ENCODE measurements at regions not wholly inside any gene's neighbourhood (a gene's known extent, or its start where the extent isn't known, plus 50 kb on each side); places are given as distances from the start of the nearest gene placed in this dataset.
"Not testable (repeated sequence)": the region's sequence is repeated elsewhere in the genome, so short reads cannot be mapped to it uniquely, and the experiment has no call there.

DNA sequence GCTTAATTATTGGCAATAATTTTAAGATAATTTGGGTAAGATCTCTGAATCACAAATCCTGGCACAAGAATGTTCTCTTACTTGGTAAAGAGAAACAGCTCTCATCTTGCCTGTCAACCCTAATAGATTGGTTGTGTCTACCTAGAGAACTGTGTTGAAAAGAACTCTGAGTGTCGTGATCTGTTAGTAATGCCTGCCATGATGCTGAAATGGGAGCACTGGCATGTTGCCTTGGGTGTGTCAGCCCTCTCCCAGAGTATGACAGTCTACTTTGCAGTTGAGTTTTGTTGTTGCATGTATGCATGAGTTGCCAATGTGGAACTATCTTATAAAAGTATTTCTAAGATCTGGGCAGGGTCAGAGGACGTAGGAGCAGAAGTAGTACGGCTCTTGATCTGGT is 221.4 kb downstream of the MAF start:
- no peak for DNase-seq (ENCODE audit: extremely low read depth in 1 of 2, low read depth in 1 of 2)

DNA sequence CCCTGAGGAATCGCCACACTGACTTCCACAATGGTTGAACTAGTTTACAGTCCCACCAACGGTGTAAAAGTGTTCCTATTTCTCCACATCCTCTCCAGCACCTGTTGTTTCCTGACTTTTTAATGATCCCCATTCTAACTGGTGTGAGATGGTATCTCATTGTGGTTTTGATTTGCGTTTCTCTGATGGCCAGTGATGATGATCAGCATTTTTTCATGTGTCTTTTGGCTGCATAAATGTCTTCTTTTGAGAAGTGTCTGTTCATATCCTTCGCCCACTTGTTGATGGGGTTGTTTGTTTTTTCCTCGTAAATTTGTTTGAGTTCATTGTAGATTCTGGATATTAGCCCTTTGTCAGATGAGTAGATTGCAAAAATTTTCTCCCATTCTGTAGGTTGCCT is 223.5 kb downstream of the MAF start:
- not testable (repeated sequence) for DNase-seq (ENCODE audit: extremely low read depth in 1 of 2, low read depth in 1 of 2)

DNA sequence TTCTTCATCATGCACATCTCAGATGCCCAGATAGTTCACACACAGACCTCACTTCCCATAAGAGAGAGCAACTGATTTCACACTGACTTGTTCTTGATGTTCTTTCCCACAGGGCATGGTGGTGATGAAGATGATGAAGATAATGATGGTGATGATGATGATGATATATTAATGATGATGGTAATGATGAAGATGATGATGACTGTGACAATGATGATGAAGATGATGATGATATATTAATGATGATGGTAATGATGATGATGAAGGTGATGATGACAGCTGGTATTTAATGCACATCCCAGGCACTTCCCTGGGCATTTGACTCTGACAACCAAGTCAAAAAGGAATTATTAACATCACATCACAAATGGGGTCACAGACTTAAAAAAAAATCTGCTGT is 225.2 kb downstream of the MAF start:
- no peak for DNase-seq (ENCODE audit: extremely low read depth in 1 of 2, low read depth in 1 of 2)

DNA sequence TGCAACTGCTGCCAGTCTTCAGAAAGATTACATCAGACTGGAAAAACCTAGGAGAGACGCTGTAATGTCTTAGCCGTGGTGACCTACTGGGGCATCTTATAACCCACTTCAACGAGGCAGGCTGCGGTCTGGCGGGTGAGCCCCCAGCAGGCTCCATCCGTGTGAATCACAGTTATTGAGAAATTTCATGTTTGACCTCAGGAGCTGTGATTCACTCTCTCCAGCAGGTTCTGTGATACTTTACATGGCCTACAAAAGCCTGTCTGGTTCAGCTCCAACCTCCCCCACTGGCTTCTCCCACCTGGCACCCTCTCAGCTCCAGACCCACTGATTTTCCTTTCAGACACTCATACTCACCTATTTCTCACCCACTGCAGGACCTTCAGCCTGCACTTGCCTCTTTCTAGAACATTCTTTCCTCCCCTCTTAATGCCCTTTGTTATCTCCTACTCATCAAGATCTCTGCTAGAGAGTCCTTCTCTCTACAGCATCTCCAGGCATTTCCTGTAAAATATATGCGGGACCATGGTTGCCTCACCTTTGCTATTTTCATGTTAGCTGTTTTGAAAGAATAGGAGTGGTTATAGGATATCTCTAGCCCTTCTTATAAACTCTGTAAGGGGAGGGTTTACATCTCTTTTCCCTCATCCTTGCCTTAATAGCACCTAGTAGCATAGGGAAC is 227.9 kb downstream of the MAF start:
- DNase-seq (ENCODE audit: extremely low read depth in 1 of 2, low read depth in 1 of 2), result peak in 1 of 2 donors; percentile 0

DNA sequence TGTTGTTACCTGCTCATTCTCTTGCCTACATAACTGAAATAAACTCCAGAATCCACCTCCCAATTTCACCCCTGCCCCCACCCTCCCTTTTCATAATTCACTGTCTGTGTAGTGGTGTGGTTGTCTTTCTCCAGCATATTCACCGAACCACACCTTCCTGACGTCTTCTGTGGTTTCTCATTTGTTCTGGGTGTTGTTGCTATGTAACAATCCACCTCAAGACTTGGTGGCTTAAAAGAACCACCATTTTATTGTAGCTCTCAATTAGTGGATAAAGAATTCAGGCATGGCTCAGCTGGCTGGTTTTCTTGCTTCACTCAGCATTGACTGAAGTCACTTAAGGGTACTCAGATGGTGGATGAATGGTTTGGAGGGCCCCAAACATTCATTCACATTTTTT is 229.8 kb downstream of the MAF start:
- no peak for DNase-seq (ENCODE audit: extremely low read depth in 1 of 2, low read depth in 1 of 2)

DNA sequence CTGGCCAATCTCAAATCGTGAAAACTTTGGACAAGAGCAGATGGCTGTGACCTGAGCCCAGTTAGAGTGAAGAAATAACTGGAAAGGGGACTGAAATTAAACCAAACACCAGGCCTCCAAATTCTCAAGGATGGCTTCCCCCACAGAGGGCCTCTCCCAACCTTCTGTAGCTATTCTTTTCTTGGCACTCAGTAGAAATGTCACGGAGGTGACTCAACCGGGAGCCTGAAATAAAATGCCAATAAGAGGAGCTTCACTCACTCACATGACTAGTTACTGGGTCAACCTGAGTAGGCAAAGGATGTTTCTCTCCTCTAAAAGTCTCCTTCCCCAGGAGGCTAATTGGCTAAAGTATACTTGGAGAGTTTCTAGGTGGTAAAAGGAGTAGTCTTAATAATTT is 230.7 kb downstream of the MAF start:
- no peak for DNase-seq (ENCODE audit: extremely low read depth in 1 of 2, low read depth in 1 of 2)

DNA sequence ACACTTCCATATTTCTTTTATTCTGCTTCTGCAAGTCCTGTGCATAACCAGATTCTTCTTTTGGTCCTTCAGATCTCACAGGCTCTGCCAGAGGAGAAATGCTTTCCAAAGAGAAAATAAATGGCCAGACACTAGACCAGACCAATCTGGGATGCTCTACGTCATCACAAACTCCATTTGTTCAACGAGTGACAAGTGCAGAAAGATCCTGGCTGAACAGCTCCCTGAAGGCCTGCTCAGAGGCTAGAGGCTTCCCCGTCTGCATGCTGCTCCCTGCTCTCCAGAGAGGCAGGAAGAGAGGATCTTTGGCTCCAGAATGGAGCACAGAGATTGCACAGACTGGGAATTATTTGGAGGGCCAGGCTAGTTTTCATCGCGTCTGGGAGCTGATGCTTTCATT is 232.7 kb downstream of the MAF start:
- DNase-seq (ENCODE audit: extremely low read depth in 1 of 2, low read depth in 1 of 2), result no peak

DNA sequence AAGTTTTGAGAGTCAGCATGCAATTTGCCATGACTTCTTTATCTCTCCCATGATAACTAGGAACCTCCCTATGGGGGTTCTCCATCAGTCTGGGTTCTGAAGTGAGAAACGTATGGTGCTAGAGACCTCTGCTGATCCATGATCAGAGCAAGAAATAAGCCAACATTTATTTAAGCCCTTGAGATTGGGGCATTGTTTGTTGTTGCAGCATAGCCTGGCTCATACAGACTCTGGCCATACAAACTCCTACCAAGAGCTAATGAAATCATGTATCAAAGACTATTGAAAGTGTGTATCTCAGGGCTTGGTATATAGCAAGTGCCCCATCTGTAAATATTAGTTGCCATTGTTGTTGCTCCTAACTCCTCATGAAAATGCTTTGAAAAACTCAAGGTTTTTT is 233.9 kb downstream of the MAF start:
- no peak for DNase-seq (ENCODE audit: extremely low read depth in 1 of 2, low read depth in 1 of 2)

DNA sequence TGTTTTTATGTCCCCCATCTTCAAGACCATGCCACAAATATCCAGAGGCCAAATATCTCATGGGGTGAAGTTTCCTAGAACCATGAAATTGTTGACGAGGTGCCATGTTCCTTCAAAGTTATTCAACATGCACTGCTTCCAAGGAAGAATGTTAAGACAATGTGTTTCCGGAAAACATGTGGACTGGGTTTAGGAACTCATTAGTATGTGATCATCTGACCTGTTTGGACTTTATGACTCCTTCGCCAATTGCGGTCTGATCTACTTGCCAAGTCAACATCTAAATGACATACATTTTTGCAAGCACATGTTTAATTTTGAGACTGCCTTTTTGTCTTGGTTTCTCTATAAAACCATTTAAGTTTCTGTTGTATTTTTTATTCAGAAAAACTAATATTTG is 234.8 kb downstream of the MAF start:
- DNase-seq (ENCODE audit: extremely low read depth in 1 of 2, low read depth in 1 of 2), result no peak

DNA sequence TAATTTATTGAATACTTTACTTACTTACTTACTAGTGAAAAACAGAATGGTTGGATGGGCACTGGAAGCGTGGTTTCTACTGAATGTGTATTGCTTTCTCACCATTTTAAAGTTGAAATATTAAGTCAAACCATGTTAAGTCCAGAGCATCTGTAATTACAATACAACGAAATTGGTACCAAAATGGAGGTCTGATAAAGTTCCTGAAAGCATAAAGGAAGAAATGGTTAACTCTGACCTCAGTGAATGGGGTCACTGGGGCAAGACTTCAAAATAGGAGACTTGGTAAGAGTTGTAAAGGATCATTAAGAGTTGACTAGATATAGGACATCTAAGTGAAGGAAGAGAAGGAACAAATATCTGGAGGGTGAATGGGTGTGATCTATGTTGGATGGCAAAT is 237.1 kb downstream of the MAF start:
- no peak for DNase-seq (ENCODE audit: extremely low read depth in 1 of 2, low read depth in 1 of 2)

DNA sequence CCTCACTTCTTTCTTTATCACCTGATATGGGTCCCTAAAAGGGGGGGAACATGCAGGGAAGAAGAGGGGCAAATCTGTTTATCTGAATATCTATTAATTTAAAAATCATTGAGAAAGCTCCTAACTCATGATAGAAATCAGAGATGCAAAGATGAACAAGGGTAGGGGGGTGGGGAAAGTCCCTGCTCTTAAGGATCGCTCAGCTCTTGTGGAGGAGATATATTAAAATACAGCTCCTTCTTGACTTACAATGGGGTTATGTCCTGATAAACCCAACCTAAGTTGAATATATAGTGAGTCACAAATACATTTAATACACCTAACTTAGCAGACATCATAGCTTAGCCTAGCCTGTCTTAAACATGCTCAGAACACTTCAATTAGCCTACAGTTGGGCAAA is 237.5 kb downstream of the MAF start:
- DNase-seq (ENCODE audit: extremely low read depth in 1 of 2, low read depth in 1 of 2), result no peak

DNA sequence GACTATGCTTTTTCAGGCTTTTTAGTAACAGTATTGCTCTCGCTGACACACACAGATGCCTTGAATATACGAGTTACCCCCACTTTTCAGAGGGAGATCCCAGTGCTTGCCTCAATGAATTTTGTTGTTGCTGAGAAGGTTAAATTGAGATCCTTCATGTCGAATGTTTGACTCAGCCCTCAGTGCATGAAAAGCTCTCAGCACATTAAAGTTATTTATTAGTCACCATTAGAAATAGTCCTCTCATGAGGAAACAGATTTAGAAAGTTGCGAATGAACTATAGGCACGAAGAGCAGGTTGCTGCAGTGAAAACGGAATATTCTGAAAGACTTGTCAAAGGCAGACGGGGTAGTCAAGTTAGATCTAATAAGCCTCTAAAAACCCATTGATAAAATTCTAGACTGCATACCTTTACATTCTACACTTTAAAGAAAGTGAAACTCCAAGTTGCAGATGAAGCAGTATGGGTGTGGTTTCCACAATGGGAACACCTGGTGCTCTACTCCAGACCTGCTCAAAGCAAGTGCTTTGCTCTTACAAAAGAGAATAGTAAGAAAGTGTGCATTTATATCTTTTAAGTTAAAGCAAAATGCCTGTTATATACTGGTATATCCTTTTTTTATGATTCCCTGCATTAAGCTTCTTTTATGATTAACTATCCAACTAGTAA is 238.1 kb downstream of the MAF start:
- no peak for DNase-seq (ENCODE audit: extremely low read depth in 1 of 2, low read depth in 1 of 2)

DNA sequence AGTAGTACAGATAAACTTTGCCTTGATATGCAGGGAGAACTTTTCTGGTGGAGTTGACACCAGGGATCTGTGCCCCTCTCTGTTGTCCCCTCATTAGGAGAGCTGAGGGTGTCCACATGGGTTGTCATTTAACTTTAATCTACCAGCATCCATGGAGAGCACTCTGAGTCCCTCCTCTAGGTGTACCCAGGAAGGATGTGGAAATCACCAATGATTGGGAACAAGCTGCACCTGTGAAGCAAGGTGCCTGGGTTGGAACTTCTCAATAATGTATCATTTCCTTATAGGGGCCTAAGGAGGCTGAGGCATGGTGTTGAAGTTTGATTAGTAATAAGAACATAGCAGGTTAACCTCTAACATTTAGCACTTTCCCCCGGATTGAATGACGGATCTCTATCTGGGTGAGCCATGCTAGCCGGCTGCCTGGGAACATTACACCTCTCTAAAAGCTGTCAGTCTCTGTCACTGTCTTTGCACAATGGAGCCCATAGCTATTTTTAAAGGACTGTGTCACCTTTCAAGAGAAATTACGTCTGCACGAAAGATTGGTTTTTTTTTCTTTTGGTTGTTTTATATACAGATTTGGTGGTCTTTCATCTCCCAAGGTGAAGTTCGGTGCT is 239.3 kb downstream of the MAF start:
- no peak for DNase-seq (ENCODE audit: extremely low read depth in 1 of 2, low read depth in 1 of 2)

DNA sequence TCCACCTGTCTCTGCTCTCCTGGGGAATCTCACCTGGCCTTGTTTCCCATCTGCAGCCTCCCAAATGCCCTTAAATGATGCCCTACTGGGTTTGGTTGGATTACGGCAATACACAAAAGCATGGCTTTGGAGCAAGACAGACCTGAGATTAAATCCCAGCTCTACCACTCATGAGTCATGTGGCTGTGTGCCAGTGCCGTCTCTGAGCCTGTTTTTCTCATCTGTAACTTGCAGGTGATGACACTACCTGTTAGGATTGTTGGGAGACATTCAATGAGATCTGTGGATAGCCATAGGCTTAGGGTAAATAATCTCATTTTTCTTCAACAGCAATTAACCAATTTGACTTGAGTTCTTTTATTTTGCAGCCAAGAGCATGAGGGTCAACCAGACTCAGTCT is 240.3 kb downstream of the MAF start:
- no peak for DNase-seq (ENCODE audit: extremely low read depth in 1 of 2, low read depth in 1 of 2)

DNA sequence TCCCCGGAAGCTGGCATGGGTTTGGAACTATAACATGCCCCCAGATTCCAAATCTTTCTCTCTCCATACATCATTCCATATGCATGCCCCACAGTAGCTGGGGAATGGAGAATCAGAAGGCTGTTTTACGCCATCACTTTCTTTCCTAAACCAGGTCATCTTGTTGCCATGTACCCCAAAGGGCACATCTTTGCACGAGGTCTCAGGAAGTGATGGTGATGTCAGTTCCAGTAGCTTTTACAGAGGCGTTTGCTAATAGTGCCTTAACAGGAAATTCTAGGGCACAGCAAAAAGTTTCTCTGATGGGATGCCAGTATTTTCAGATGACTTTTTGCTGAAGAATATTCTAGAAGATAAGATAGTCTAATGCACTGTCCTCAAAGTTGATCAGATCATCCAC is 241.5 kb downstream of the MAF start:
- DNase-seq (ENCODE audit: extremely low read depth in 1 of 2, low read depth in 1 of 2), result no peak

DNA sequence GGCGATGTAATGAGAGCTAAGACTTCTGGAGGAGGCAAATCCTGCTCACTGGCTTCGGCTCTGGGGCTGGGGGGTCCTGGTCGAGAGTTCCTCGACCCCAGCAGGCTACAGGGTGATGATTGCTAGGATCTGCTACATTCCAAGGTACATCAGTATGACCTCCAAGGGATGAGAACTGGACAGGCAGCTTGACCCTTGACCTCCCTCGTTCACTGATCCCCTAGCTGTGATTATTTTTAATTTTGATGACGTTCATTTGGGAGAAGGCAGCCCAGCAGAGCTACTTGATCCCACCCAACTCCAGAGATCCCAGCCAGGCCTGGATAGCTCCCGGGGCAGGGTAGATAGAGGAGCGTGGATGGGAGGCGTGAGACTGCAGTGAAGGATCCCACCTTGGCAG is 242.3 kb downstream of the MAF start:
- no peak for DNase-seq (ENCODE audit: extremely low read depth in 1 of 2, low read depth in 1 of 2)

DNA sequence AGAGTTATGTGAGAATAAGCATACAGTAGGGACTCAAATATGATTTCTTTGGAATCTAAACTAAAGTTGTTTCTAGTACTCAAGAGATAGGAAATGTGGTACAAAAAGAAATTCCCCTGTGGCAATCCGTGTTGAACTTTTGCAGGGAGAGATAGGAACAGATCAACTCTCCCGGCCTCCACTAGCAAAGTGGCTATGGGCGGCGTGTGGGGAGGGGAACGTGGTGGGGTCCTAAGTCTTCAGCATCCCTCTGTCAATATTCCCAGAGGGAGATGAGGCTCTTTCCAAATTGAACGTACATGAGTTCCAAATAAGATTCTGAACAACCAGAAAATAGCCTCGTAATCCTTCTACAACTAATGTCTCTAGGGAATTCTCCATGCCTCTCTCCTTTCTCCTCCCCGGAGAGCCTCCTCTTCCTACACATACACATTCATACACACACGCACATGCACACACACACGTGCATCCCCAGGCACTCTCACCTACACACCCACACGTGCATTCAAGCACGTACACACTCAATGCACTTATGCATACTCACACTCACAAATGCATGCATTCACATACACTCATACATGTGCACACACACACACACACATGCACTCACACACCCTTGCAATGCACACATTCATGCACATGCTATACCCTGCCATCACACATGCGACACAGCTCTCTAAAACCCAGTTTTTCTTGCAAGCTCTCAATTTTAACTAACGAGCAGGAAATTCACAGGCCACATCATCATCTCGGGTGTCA is 244.8 kb downstream of the MAF start:
- no peak for DNase-seq (ENCODE audit: extremely low read depth in 1 of 2, low read depth in 1 of 2)

DNA sequence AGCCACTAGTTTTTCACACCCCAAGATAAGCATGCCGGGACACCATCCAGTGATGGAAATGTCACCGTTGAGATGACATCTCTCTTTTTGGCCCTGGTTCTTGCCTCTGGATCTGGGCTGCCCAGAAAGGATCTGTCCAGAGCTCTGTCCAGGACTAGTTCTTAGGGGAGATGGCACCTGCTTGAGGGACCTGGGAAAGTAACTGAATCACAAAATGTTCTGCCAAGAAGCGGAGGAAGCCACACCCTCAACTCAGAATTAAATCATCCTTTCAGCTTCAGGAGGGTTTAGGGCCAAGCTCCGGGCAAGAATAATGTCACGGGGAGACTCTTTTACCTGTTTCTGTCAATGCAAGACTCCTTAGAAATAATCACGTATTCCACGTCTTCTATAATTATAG is 248.6 kb downstream of the MAF start:
- no peak for DNase-seq (ENCODE audit: extremely low read depth in 1 of 2, low read depth in 1 of 2)

DNA sequence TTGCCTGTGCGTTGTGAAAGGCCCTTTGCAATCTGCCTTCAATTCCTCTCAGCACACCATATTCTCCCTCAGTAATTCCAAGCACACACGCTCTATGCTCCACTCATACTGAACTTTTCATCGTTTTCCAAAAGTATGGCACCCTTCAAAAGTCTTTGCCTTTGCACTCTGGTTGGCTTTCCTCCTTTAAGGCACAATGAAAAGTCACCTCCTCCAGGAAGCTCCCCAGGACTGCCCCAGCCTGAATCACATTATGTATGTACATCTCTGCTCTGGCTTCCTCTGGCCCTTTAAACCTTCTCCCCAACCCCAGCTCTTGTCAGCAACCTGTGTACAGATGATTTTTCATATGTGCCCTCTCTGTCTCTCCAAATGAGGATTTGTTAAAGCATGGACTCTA is 250.7 kb downstream of the MAF start:
- no peak for DNase-seq (ENCODE audit: extremely low read depth in 1 of 2, low read depth in 1 of 2)

DNA sequence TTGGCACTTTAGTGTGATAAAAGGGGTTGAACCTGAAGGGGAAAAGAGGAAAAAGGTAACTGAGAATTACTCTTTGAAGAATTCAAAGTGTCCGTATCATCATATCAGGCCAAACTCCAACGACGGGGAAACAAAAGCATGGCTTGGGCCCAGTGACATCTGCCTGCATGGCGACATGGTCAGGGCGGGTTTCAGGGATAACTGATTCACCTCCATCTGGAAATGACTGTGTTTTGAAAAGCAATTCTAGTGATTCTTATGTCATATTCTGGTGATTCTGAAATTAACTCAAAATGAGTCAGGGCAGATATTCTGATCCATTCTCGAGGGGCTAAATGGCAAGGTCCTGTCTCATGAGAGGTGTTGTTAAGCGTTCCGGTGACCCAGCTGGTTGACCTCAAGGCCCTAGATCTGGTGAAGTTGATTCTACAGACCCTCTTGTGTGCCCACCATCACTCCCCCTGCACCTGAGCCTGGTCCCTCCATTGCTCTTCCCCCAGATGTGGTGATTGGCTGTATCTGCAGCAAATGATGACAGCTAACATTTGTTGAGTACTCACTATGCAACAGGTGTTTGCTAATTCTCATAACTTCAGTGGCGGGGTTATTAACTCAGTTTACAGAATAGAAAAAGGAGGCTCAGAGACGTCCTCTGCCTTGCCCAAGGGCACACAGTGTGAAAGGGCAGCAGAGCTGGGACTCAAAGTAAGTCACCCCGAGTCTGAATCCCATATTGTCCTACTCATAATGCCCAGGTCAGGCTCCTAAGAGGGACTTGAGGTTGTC is 251.8 kb downstream of the MAF start:
- DNase-seq (ENCODE audit: extremely low read depth in 1 of 2, low read depth in 1 of 2), result no peak

DNA sequence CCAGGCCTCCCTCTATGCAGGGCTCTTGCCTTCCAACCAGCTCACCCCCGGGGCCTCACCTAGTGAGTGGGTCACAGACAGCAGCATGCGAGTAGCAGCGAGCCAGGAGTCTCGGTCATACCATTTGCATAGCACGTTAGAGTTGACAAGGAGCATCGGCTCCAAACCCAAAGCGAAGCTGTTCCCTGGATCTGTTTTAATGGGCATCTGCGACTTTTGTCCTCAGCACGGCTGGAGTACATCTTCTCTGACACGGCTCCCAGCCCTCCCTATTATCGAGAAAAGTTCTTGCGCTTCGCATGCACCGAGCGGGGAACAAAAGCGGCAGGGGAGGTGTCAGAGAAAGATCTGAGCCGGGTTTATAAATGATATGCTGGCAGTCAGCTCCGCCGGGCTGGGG is 253.3 kb downstream of the MAF start:
- DNase-seq (ENCODE audit: extremely low read depth in 1 of 2, low read depth in 1 of 2), result no peak

Measured in activated CD8-positive, alpha-beta memory T cell treated with anti-CD3 and anti-CD28 coated beads for 1 hour (primary cell).